GM18951 (cell line): ENCODE measurements at regions not wholly inside any gene's neighbourhood (a gene's known extent, or its start where the extent isn't known, plus 50 kb on each side); places are given as distances from the start of the nearest gene placed in this dataset.

ENCODE experiments used
- POLR2A ChIP-seq: IDR thresholded peaks from 4 replicates; pipeline ENCODE4 v1.6.1; 2011; ENCODE audit warnings: mild to moderate bottlenecking; ENCODE audit not compliant: insufficient read length, insufficient read depth; ENCODE audit errors: extremely low read depth
- in situ Hi-C: fragments of 300-500 bp; cut with MboI; formaldehyde crosslinking; loops from one replicate; pipeline ENCODE4 v1.12.0; 2022; ENCODE audit warnings: low sequenced_read_pairs, mixed read lengths, inconsistent platforms; ENCODE audit not compliant: unreplicated experiment

DNA sequence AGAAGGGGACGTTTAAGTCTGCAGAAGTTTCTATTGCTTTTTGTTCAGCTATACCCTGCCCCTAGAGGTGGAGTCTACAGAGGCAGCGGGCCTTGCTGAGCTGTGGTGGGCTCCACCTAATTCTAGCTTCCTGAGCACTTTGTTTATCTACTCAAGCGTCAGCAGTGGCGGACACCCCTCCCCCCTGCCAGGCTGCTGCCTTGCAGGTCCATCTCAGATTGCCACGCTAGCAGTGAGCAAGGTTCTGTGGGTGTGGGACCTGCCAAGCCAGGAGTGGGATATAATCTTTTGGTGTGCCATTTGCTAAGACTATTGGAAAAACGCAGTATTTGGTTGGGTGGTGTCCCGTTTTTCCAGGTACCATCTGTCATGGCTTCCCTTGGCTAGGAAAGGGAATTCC, 147.3 kb upstream of the PRPS1L1 start:
- in situ Hi-C loops: no loop called here
- TF ChIP-seq POLR2A: no peak

DNA sequence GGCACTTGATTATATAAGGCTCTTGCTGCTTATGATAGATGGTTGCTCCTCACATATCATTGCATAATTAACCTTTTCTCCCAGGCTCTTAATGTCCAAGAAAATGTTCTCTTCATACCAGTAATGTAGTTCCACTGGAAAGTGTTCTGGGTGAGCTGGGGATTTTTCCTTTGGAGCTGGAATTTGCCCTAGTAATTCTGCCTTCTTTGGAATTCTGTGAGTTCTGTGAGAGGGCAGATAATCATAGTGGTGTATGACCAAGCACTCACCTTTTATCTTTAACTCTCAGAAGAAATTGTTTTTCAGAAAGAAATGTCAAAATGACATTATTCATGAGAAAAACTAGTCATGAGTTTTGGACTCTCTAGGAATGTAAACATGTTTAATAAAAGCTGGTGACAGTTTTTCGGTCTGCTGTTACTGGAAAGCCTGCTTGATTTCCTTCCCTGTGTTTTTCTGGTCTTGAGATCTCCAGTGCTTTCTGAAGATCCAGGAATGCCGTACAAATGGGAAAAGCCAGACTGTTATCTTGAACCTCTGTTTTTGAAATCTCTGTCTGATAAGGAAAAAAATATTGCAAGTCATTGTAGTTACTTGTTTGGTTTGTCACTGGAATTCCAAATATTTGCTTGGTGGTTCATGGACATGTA, 148.3 kb upstream of the PRPS1L1 start:
- TF ChIP-seq POLR2A: no peak
- in situ Hi-C loops: no loop called here

DNA sequence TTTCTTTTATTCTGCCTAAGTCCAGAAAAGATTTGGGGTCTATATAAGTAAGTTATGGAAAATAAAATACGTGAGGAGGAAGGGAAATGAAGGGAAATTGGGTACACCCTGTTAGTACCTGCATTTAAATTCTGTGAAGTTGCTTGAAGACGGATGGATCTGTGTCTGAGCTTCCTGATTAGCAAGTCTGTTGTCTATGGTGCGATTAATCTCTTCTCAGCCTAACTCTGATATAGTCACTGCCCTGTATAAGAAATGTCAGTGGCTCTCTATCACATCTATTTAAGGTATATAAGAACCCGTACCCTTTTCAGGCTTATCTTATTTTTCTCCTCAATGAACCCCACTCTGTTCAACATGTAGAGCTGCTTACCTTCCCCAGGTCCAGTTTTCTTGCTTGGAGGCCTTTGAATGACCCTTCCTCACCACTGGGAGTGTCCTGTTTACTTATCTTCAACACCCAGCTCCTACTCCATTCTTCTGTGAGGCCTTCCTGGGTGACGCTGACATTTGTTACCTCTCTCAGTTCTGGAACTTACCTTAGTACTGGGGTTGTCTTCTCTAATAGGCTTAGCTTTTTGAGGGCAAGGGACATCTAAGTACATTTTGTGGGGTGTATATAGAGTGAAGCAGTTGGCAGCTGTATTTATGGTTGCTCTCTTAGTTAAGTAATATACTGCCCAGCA, 149.6 kb upstream of the PRPS1L1 start:
- in situ Hi-C loops: no loop called here
- no peak for TF ChIP-seq POLR2A

DNA sequence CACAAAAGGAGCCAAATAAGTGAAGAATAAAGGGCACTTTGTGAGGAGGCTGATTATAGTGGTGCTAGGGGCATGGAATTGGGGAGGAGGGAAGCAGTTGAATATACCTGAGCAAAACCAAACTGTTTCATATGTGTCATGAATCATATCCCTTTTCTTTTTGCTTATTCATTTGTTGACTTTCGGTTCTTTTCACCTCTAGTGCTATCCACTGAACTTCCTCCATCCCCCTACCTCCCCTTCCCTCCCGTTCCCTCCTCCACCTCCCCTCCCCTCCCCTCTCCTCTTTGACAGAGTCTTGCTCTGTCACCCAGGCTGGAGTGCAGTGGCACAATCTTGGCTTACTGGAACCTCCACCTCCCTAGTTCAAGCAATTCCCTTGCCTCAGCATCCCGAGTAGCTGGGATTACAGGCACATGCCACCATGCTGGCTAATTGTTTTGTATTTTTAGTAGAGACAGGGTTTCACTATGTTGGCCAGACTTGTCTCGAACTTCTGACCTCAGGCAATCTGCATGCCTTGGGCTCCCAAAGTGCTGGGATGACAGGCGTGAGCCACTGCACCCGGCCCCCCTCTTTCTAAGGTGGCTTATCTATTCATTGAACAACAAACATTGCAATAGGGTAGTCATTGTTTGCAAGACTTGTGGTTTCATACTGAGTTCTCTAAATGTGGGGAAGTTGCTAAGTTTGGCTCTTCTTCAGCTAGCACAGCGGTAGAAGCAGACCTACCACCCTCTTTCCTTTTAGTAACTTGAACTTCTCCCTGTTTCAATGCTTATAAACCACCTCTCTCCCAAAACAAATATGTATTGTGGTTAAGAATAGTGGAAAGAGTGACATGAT, 150.4 kb upstream of the PRPS1L1 start:
- no peak for TF ChIP-seq POLR2A
- in situ Hi-C loops: no loop called here

DNA sequence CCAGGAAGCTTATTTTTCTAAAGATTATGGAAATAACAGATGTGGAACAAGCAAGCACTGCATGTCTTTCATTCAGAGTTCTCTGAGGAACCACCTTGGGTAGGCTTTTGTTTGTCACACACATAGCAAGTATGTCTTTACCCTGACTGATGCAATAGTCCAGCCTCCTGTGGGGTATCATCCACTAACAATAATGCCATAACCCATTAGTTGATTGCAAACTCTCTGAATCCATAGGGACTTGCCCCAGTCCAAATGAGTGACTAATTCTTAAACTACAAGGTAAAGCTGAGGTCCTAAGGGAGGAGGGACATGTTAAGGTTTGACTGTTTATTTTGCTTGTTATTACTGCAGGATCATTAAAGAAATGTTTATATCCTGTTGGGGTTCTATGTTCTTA, 151.4 kb upstream of the PRPS1L1 start:
- in situ Hi-C loops: no loop called here
- no peak for TF ChIP-seq POLR2A

DNA sequence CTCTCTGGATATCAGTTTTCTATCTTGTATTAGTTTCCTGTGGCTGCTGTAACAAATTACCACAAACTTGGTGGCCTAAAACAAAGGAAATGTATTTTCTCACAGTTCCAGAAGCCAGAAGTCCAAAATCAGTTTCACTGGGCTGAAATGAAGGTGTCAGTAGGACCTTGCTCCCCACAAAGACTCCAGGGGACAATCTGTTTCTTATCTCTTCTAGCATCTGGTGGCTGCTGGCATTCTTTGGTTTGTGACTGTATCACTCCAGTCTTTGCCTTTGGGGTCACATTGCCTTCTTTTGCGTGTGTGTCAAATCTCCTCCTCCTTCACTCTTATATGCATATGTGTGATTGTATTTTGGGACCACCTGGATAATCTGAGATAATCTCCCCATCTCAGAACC, 153.0 kb upstream of the PRPS1L1 start:
- in situ Hi-C loops: no loop called here

DNA sequence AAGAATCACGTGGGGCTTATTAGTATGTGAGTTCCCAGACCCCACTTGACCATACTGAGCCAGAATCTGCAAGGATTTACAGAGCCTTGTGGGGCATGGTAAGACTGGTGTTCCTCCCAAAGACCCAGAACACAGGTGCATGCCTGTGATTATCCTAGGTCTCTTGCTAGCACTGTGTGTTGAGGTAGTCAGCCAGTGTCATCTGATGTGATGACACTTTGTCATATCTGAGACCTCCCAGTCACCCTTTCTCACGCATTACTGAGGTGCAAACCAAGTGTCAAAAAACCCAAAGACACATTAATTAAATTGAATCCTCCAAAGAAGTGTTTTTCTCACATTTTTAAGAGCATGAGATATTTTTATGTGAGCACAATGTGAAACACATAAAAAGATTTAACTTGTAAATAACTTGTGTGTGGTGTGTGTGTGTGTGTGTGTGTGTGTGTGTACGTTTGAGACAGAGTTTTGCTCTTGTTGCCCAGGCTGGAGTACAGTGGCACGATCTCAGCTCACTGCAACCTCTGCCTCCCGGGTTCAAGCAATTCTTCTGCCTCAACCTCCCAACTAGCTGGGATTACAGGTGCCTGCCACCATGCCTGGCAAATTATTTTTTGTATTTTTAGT, 162.0 kb upstream of the PRPS1L1 start:
- in situ Hi-C loops: no loop called here
- TF ChIP-seq POLR2A: no peak

More for the DNA sequence above, 153.0 kb upstream of the PRPS1L1 start:
- no peak for TF ChIP-seq POLR2A

DNA sequence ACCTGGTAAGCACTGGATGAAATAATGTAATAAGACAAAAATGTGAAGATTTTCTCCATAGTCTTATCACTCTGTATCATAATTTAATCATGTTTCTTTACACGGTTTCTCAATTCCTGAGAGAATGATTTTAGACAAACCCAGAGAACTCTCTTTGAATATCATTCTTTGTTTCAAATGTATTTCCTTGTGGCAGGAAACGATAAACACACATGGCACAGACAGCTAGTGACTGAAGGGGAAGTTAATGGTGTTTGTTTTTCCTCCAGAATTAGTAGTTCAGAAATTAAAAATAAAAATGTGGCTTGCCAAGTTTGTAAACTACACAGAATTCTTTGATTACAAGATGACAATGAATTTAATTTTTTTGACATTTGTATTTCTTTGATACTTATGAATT, 163.7 kb upstream of the PRPS1L1 start:
- in situ Hi-C loops: no loop called here
- TF ChIP-seq POLR2A: no peak

DNA sequence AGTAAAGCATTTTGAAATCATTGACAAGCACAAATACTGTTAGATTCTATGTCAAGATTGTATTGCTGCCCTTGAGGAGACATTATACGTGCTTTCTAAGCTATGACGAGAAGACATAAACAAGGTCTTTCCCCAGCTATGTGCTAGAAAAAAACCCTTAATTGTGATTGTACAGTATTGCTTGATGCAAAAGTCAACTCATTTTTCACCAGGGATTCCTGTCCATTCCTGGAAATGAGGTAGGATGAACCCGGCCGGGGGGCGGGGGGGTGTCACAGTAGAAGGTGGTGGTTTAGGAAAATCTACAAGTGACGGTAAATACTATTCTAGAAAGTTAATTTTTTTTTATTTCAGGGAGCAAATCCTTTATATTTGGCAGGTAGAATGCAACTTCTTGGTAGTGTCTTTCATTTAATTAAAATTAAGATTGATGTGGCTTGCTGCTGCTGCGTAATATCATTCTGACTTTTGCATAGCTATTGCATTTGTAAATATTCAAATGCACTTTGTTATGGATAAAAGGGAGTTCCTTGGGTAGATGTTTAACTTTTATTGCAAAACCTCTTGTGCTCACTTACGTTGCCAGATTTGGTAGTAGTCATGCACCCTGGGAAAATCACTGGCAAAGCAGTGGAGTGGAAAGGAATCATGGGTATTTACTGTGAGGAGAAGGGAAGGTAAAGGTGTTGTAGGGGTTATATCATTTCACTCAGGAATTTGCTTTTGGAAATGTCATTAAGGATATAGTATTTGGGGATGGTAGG, 164.4 kb upstream of the PRPS1L1 start:
- TF ChIP-seq POLR2A: no peak
- in situ Hi-C loops: no loop called here

DNA sequence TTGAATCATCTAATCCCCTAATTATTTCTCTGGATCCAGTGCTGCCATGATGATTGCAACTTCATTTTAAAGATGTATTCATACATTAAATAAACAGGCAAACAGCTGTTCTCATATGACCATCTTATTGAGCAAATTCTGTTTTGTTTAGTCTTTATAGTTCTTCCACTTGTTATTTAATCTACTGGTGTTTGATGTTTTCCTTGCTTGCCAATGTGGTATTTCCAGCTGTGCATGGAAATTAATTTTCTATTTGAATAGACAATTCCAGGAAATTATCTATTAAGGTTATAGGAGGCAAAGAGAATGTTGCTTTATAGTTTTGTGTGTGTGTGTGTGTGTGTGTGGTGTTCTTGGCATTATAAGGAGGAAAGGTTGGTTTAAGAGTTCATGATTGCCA, 167.0 kb upstream of the PRPS1L1 start:
- in situ Hi-C loops: no loop called here
- TF ChIP-seq POLR2A: no peak

DNA sequence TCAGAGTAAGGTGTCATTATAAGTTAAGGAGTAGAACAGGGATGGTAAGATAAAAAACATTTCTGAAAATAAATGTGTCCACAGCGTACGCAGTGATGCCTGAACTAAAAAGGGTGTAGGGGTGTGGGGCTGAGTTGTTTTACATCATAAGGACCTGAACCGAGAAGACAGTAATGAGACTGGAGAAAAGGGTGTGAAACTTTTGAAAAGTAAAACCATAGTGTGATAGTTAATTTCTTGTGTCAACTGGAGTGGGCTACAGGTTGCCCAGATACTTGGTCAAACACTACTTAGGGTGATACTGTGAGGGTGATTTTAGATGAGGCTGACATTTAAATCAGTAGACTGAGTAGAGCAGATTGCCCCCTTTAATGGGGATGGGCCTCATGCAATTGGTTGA, 169.0 kb upstream of the PRPS1L1 start:
- in situ Hi-C loops: no loop called here
- no peak for TF ChIP-seq POLR2A

DNA sequence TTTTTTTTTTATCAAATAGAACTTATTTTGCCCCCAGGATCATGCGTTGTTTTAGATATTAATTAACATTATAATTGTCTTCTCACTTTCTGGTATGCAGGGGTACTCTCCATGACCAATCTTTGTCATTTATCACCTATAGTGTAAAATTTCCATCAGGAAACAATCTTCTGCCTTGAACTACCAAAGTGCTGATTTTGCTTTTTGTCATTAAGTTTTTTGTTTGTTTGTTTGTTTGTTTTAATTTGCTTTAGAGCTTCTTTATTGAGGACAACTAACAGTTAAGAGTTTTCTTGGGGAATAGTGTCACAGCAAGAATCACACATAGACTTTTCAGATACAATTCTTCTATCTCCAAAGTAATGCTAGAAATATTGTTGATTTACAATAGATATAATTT, 171.2 kb upstream of the PRPS1L1 start:
- no peak for TF ChIP-seq POLR2A
- in situ Hi-C loops: no loop called here
